HG02678 (cell line): ENCODE measurements at regions not wholly inside any gene's neighbourhood (a gene's known extent, or its start where the extent isn't known, plus 50 kb on each side); places are given as distances from the start of the nearest gene placed in this dataset.
"Not testable (repeated sequence)": the region's sequence is repeated elsewhere in the genome, so short reads cannot be mapped to it uniquely, and the experiment has no call there.

Experiments
- ATAC-seq: cut with Tn5 transposase; IDR thresholded peaks from one replicate; pipeline ENCODE4 v1.9.1; 2021; ENCODE audit warnings: mild to moderate bottlenecking, moderate library complexity; ENCODE audit not compliant: unreplicated experiment

GRCh38 chr2:58476556-58476955 lies 235.4 kb upstream of the FANCL start:
- ATAC-seq = no peak

DNA sequence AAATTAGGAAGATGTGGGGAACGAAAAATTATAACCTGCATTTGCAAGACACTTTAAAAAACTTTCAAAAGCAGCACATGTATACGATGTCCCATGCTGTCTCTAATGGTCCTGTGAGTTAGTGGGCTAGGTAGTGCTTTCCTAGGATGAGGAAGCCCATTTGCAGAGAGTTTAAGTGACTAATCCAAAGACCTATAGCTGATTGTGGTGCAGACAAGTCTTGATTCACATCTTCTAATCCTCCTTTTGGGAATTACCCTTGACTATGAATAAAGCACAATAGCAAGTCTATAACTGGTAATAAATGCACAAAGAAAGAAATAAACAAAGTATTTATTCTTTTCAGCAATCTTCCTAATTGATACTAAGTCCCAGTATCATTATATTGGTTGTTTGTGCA lies 234.6 kb upstream of the FANCL start:
- ATAC-seq = no peak

- ATAC-seq = no peak
Observed at GRCh38 chr2:58473165-58473564, 232.0 kb upstream of the FANCL start.

DNA sequence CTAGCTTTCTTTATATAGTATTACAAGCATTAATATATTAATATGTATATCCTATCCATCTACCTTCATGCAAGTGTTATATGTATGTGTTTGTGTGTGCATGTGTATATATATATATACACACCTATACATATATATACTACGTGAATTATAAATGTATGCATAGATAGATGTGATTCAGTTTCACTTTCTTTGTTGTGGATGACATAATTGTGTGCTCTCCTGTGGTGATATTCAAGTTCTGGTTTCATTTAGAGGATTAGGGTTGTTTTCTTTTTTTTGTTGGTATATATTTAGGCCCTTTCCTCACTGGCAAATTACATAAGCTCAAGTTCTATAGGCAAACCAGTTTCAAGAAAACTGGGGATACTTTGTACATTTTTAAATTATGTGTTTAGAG lies 225.7 kb upstream of the FANCL start:
- ATAC-seq = no peak

- ATAC-seq = not testable (repeated sequence)
Observed at GRCh38 chr2:58466021-58466420, 224.9 kb upstream of the FANCL start.

DNA sequence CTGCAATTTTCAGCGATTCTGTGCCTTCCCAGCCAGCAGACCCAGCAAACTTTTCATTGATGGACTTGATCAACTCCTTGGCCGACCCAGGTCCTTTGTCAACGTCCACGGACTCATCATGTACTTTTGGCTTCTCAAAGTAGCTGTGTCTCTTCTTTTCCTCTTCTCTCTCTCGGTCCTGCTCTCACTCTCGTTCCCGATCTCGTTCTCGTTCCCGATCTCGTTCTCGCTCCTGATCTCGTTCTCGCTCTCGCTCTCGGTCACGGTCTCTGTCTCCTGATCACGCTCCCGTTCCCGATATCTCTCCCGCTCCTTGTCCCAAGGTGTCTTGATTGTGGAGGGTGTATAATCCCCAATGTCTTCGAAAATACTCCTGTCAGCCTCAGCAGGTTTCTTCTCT lies 219.5 kb upstream of the FANCL start:
- no peak for ATAC-seq

- ATAC-seq = peak; percentile 89
Observed at GRCh38 chr2:58449286-58450010, 208.3 kb upstream of the FANCL start.

GRCh38 chr2:58448845-58449244 lies 207.7 kb upstream of the FANCL start:
- ATAC-seq = no peak

DNA sequence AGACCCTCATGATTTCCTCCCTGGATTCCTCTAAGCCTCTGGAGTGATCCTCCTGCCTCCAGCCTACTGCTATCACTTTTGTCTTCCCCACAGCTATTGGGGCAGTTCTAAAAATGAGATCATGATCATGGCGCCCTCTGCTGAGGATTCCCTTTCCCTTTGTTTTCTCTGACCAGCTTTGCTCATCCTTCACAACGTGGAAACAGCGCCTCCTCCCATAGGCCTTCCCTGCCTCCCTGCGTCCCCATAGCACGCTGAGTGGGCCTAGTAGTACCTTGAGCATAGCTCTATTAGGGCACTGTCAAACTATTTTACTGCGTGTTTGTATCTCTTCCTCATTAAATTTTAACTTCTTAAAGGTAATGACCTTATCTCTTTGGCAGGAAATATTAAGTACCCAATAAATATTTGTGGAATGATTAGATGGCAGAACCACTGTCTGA lies 207.0 kb upstream of the FANCL start:
- ATAC-seq = peak; percentile 56

DNA sequence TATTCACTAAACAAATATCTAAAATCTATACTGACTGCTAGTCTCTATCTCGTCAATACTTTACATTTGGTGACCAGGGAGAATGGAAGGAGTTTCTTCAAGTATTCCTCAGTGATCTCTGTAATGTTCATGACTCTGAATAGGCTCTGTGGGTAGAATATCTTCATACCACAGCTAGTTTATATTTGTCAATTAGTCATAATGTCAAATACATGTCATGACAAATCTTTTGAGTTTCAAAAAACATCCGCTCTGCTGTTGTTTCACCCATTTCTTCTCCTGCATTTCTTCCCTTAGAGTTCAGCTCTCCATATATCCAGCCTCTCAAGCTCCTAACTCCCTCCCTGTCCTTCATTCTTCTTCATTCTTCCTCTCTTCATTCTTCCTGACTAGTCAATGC lies 206.5 kb upstream of the FANCL start:
- no peak for ATAC-seq

- ATAC-seq = no peak
Observed at GRCh38 chr2:58441643-58442042, 200.5 kb upstream of the FANCL start.

- ATAC-seq = no peak
Observed at GRCh38 chr2:58436872-58437271, 195.7 kb upstream of the FANCL start.

DNA sequence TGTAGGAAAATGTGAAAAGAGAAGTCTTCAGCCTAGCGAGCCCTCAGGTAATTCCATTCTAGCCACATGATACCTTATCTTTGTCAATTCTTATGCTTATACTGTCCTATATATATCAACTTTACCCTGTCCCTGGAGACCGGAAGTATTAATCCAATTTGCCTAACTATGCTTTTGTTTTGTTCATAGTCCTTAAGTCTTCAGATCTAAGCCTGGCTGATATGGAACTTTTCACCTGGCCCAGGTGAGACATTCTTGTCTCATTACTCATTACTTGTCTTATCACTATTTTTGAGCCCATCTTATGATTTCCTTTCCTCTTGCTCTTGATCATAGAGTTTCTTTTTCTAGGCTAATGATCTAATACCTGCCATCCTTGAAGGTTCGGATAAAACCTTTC lies 194.1 kb upstream of the FANCL start:
- no peak for ATAC-seq

DNA sequence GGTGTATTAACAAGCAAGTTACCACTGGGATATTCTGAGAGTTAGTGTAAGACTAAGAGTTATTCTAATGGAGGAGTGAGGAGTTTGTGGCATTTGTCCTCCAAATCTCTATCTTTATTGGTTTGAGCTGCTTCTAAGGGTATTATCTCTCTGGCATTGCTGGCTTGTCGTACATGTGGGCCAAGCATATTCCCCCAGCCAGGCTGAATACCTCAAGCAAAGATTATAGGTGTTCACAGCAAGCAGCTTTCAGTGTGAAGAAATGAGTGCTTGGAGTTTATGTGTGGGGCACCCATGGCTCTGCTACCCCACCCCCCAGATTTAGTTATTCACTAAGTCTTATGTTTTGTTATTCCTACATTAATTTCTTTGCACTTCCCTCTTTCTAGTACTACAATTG lies 193.6 kb upstream of the FANCL start:
- ATAC-seq = no peak

DNA sequence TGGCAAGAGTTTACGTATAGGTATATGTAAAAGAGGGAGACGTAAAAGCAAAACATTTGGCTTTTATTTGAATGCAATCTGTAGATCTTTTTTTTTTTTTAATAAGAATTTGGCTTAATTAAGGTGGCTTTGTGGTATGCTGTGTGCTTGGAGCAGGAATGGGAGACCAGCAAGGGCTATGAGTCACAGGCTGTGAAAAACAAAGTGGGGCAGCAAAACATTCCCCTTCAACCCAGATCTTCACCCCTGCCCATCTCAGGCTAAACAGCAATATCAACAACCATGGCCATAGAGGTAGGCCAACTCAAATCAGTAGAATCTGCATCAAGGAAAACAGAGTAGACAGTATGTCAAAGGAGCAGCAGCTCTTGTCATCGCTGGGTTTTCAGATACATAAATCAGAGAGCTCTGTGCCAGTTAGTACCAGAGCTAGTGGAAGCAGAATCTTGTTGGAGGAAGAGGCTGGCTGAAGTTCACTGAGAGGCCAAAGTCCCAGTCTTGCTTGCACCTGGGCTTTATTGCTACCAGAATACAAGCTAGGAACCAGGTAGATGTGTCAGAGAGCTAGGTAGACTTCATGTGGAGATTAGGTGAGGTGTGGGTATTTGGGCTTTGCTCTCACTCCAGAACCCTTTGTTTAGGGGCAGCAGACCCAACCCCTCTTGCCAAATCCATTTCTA lies 191.5 kb upstream of the FANCL start:
- no peak for ATAC-seq

- ATAC-seq = no peak
Observed at GRCh38 chr2:58429014-58429875, 188.1 kb upstream of the FANCL start.

- peak; percentile 46 for ATAC-seq
Observed at GRCh38 chr2:58428096-58429013, 187.2 kb upstream of the FANCL start.

DNA sequence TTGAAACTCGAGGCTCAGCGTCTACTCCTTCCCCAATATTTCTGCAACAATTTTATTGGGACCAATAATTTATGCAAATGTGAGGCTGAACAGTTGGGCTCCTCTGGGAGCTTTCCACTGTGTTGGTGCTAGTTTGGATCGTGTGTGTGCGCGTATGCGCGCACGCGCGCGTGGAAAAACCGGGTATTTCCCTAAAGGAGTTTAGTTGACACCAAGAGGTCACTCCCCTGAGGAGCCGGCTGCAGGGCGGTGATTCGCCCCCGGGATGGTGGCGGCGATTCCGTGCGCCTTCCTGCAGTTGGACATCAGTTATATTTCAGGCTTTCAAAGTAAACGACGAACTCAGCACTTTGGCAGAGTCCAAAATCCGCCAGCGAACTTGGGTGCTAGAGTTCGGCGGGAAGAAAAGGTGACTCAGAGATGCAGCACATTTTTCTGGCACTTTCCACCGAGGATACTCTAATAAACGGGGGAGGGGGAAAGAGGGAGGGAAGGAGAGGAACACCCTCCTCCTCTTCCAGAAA lies 186.5 kb upstream of the FANCL start:
- ATAC-seq = no peak

- ATAC-seq = no peak
Observed at GRCh38 chr2:58425368-58425767, 184.2 kb upstream of the FANCL start.

DNA sequence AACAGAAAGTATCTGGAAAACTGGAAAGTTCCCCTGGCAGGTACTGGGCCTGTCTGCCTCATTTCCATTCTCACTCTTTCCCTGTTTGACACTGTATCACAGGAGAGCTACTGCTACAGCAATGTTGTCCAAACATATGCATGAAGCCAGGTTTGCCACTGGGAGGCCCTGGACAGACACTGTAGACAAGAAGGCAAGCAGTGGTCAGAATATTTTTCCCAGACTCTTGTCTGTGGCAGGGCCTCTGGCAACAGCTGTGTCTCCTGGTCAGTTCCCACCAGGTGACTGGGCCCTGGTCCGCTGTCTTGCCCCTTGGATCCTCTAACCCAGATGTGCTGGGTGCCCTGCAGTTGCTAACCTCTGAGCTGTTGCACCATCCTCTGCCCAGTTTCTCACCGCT lies 178.9 kb upstream of the FANCL start:
- no peak for ATAC-seq
